WTC11 (cell line): ENCODE measurements at regions not wholly inside any gene's neighbourhood (a gene's known extent, or its start where the extent isn't known, plus 50 kb on each side); places are given as distances from the start of the nearest gene placed in this dataset.

Experiments
- ATAC-seq: fragments of 200-7000 bp; cut with Tn5 transposase; 2 replicates; pipeline ENCODE4 v1.10.0; 2021; ENCODE audit warnings: mild to moderate bottlenecking, moderate library complexity
- CTCF ChIA-PET: fragments of 300-600 bp; sonication (Branson Sonifier 250); formaldehyde crosslinking; loops from one replicate; lab custom pipeline; 2021; ENCODE audit warnings: antibody characterized with exemption; lab: Charles Lee
- POLR2A ChIA-PET: fragments of 350-600 bp; sonication (Branson Sonifier 250); formaldehyde crosslinking; loops from one replicate; lab custom pipeline; 2021; ENCODE audit warnings: antibody characterized with exemption; lab: Charles Lee
- DNase-seq: peaks from one replicate; pipeline ENCODE4 v3.0.0; 2021; ENCODE audit warnings: low spot score
- H3K27ac Mint-ChIP-seq: 2 replicates; pipeline ENCODE4 v1.8.0; 2021; ENCODE audit warnings: mixed read lengths
- H3K27me3 Mint-ChIP-seq: 2 replicates; pipeline ENCODE4 v1.8.0; 2021; ENCODE audit warnings: low read depth, mild to moderate bottlenecking, moderate library complexity, mixed read lengths
- H3K36me3 Mint-ChIP-seq: 2 replicates; pipeline ENCODE4 v1.8.0; 2021; ENCODE audit warnings: mixed read lengths
- H3K4me1 Mint-ChIP-seq: 2 replicates; pipeline ENCODE4 v1.8.0; 2022; ENCODE audit warnings: mixed read lengths
- H3K4me3 Mint-ChIP-seq: 2 replicates; pipeline ENCODE4 v1.8.0; 2021; ENCODE audit warnings: mild to moderate bottlenecking, moderate library complexity, mixed read lengths
- H3K9me3 Mint-ChIP-seq: 2 replicates; pipeline ENCODE4 v1.8.0; 2021; ENCODE audit warnings: mixed read lengths
- ATF1 ChIP-seq: sonication (generic); formaldehyde crosslinking; IDR thresholded peaks from 2 replicates; pipeline ENCODE4 v1.8.1; 2023; ENCODE audit warnings: mild to moderate bottlenecking, moderate library complexity, missing genetic modification reagents
- ELF4 ChIP-seq: sonication (generic); formaldehyde crosslinking; IDR thresholded peaks from 2 replicates; pipeline ENCODE4 v1.8.1; 2022; ENCODE audit warnings: low read depth, mild to moderate bottlenecking, moderate library complexity, missing genetic modification reagents
- EMX1 ChIP-seq: fragments of 250-450 bp; sonication (Bioruptor Pico); IDR thresholded peaks from 2 replicates; pipeline ENCODE4 v1.8.0; 2021; ENCODE audit warnings: mild to moderate bottlenecking
- FOXJ3 ChIP-seq: sonication (generic); formaldehyde crosslinking; IDR thresholded peaks from 2 replicates; pipeline ENCODE4 v1.9.0; 2021; ENCODE audit warnings: missing genetic modification reagents, mild to moderate bottlenecking, borderline replicate concordance
- FOXK1 ChIP-seq: sonication (generic); formaldehyde crosslinking; IDR thresholded peaks from 2 replicates; pipeline ENCODE4 v1.8.0; 2022; ENCODE audit warnings: mild to moderate bottlenecking, moderate library complexity, missing genetic modification reagents
- GRHL2 ChIP-seq: fragments of 250-450 bp; sonication (Bioruptor Pico); IDR thresholded peaks from 2 replicates; pipeline ENCODE4 v1.8.0; 2022; ENCODE audit warnings: mild to moderate bottlenecking, moderate library complexity; ENCODE audit not compliant: insufficient replicate concordance, severe bottlenecking
- GTF2I ChIP-seq: fragments of 250-450 bp; sonication (Bioruptor Pico); conservative IDR thresholded peaks from 2 replicates; pipeline ENCODE4 v1.4.0; 2021; ENCODE audit warnings: mild to moderate bottlenecking
- NR3C1 ChIP-seq: sonication (generic); formaldehyde crosslinking; conservative IDR thresholded peaks from 2 replicates; pipeline ENCODE4 v1.8.1; 2023; ENCODE audit warnings: low read depth, mild to moderate bottlenecking, missing genetic modification reagents
- OVOL2 ChIP-seq: fragments of 250-450 bp; sonication (Bioruptor Pico); IDR thresholded peaks from 2 replicates; pipeline ENCODE4 v1.9.0; 2021; ENCODE audit warnings: mild to moderate bottlenecking, borderline replicate concordance
- SP1 ChIP-seq: sonication (generic); formaldehyde crosslinking; conservative IDR thresholded peaks from 2 replicates; pipeline ENCODE4 v1.8.1; 2022; ENCODE audit warnings: missing genetic modification reagents
- TP53 ChIP-seq: sonication (generic); formaldehyde crosslinking; IDR thresholded peaks from 2 replicates; pipeline ENCODE4 v1.8.1; 2023; ENCODE audit warnings: mild to moderate bottlenecking, missing genetic modification reagents
- ZNF232 ChIP-seq: sonication (generic); formaldehyde crosslinking; IDR thresholded peaks from 2 replicates; pipeline ENCODE4 v1.8.0; 2022; ENCODE audit warnings: mild to moderate bottlenecking, missing genetic modification reagents
- TF ChIP-seq, protein P1 (sequence below): sonication (generic); formaldehyde crosslinking; IDR thresholded peaks from 2 replicates; pipeline ENCODE4 v1.8.0; 2022; ENCODE audit warnings: mild to moderate bottlenecking, missing genetic modification reagents
- TF ChIP-seq, protein P2 (sequence below): fragments of 250-450 bp; sonication (Bioruptor Pico); IDR thresholded peaks from 2 replicates; pipeline ENCODE4 v1.9.0; 2021; ENCODE audit warnings: mild to moderate bottlenecking
- TF ChIP-seq, protein P3 (sequence below): sonication (generic); formaldehyde crosslinking; IDR thresholded peaks from 2 replicates; pipeline ENCODE4 v1.8.1; 2023; ENCODE audit warnings: mild to moderate bottlenecking, missing genetic modification reagents, borderline replicate concordance
- TF ChIP-seq, protein P4 (sequence below): sonication (generic); formaldehyde crosslinking; conservative IDR thresholded peaks from 2 replicates; pipeline ENCODE4 v1.8.1; 2023; ENCODE audit warnings: mild to moderate bottlenecking, low read depth, missing genetic modification reagents, moderate library complexity
- TF ChIP-seq, protein P5 (sequence below): sonication (generic); formaldehyde crosslinking; IDR thresholded peaks from 2 replicates; pipeline ENCODE4 v1.8.0; 2022; ENCODE audit warnings: mild to moderate bottlenecking, missing genetic modification reagents
- TF ChIP-seq, protein P6 (sequence below): sonication (generic); formaldehyde crosslinking; IDR thresholded peaks from 2 replicates; pipeline ENCODE4 v1.8.1; 2022; ENCODE audit warnings: low read depth, mild to moderate bottlenecking, moderate library complexity, missing genetic modification reagents, borderline replicate concordance

DNA sequence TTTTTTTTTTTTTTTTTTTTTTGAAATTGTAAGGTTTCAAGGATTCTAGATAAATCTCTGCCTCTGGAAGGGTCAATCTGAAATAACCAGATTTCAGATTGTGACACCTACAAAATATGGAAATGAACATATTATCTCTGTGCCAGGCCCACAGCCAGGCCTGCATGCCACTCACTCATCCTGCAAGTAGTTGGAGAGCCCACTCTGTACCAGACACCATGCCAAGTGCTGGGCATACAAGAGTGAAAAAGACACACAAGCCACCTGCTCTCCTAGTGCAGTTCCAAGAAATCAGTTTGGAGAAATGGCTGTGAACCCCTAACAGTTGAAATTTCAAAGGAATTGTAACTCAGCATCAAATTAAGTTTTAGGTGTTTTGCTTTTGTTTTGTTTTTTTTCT, 145.9 kb upstream of the NOCT start (continued):
- TF ChIP-seq, protein P1, sequence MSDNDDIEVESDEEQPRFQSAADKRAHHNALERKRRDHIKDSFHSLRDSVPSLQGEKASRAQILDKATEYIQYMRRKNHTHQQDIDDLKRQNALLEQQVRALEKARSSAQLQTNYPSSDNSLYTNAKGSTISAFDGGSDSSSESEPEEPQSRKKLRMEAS = no peak
- TF ChIP-seq FOXK1 (no peak), NR3C1 (no peak)
- TF ChIP-seq, protein P2, sequence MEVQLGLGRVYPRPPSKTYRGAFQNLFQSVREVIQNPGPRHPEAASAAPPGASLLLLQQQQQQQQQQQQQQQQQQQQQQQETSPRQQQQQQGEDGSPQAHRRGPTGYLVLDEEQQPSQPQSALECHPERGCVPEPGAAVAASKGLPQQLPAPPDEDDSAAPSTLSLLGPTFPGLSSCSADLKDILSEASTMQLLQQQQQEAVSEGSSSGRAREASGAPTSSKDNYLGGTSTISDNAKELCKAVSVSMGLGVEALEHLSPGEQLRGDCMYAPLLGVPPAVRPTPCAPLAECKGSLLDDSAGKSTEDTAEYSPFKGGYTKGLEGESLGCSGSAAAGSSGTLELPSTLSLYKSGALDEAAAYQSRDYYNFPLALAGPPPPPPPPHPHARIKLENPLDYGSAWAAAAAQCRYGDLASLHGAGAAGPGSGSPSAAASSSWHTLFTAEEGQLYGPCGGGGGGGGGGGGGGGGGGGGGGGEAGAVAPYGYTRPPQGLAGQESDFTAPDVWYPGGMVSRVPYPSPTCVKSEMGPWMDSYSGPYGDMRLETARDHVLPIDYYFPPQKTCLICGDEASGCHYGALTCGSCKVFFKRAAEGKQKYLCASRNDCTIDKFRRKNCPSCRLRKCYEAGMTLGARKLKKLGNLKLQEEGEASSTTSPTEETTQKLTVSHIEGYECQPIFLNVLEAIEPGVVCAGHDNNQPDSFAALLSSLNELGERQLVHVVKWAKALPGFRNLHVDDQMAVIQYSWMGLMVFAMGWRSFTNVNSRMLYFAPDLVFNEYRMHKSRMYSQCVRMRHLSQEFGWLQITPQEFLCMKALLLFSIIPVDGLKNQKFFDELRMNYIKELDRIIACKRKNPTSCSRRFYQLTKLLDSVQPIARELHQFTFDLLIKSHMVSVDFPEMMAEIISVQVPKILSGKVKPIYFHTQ (CRISPR knock-in tag) = no peak
- TF ChIP-seq, protein P3, sequence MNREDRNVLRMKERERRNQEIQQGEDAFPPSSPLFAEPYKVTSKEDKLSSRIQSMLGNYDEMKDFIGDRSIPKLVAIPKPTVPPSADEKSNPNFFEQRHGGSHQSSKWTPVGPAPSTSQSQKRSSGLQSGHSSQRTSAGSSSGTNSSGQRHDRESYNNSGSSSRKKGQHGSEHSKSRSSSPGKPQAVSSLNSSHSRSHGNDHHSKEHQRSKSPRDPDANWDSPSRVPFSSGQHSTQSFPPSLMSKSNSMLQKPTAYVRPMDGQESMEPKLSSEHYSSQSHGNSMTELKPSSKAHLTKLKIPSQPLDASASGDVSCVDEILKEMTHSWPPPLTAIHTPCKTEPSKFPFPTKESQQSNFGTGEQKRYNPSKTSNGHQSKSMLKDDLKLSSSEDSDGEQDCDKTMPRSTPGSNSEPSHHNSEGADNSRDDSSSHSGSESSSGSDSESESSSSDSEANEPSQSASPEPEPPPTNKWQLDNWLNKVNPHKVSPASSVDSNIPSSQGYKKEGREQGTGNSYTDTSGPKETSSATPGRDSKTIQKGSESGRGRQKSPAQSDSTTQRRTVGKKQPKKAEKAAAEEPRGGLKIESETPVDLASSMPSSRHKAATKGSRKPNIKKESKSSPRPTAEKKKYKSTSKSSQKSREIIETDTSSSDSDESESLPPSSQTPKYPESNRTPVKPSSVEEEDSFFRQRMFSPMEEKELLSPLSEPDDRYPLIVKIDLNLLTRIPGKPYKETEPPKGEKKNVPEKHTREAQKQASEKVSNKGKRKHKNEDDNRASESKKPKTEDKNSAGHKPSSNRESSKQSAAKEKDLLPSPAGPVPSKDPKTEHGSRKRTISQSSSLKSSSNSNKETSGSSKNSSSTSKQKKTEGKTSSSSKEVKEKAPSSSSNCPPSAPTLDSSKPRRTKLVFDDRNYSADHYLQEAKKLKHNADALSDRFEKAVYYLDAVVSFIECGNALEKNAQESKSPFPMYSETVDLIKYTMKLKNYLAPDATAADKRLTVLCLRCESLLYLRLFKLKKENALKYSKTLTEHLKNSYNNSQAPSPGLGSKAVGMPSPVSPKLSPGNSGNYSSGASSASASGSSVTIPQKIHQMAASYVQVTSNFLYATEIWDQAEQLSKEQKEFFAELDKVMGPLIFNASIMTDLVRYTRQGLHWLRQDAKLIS = no peak
- TF ChIP-seq, all 79 proteins: peak for 0

DNA sequence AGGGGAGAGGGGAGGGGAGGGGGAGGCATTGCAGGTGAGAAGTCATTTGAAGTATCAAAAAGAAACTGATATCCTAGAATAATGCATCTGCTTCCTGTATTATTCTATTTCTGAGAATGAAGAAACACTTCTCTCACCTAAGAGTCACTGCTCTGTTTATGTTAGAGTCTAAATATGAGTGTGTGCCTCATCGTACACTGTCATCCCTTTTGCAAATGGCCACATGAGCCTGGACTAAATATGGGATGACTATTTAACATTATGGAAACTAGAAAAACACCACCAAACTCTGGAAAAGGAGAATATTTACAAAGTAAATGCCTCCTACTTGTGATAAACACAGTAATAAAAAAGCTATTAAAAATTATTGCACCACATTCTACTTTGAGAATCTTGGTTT, 146.4 kb upstream of the NOCT start:
- H3K27ac Mint-ChIP-seq = no peak overlapping the region
- no peaks in the 10 kb centered on the region for H3K9me3 Mint-ChIP-seq
- TF ChIP-seq GTF2I (CRISPR knock-in tag) (no peak), ELF4 (no peak), SP1 (CRISPR knock-in tag) (no peak), OVOL2 (no peak), ZNF232 (CRISPR knock-in tag) (no peak), EMX1 (CRISPR knock-in tag) (no peak), FOXK1 (no peak)
- TF ChIP-seq, protein P4, sequence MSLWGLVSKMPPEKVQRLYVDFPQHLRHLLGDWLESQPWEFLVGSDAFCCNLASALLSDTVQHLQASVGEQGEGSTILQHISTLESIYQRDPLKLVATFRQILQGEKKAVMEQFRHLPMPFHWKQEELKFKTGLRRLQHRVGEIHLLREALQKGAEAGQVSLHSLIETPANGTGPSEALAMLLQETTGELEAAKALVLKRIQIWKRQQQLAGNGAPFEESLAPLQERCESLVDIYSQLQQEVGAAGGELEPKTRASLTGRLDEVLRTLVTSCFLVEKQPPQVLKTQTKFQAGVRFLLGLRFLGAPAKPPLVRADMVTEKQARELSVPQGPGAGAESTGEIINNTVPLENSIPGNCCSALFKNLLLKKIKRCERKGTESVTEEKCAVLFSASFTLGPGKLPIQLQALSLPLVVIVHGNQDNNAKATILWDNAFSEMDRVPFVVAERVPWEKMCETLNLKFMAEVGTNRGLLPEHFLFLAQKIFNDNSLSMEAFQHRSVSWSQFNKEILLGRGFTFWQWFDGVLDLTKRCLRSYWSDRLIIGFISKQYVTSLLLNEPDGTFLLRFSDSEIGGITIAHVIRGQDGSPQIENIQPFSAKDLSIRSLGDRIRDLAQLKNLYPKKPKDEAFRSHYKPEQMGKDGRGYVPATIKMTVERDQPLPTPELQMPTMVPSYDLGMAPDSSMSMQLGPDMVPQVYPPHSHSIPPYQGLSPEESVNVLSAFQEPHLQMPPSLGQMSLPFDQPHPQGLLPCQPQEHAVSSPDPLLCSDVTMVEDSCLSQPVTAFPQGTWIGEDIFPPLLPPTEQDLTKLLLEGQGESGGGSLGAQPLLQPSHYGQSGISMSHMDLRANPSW (CRISPR knock-in tag) = no peak
- TF ChIP-seq, protein P5, sequence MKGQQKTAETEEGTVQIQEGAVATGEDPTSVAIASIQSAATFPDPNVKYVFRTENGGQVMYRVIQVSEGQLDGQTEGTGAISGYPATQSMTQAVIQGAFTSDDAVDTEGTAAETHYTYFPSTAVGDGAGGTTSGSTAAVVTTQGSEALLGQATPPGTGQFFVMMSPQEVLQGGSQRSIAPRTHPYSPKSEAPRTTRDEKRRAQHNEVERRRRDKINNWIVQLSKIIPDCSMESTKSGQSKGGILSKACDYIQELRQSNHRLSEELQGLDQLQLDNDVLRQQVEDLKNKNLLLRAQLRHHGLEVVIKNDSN (CRISPR knock-in tag) = no peak
- H3K36me3 Mint-ChIP-seq = no peaks in the 10 kb centered on the region
- ChIA-PET CTCF (interaction anchor here (0.7 kb wide), 1 partner anchor 184 kb away, joined by 3 read pairs; no protein-coding TSS in a partner anchor), POLR2A (no interaction called here)
- H3K4me3 Mint-ChIP-seq = no peak overlapping the region
- no peak for ATAC-seq
- no peaks in the 10 kb centered on the region for H3K27me3 Mint-ChIP-seq
- H3K4me1 Mint-ChIP-seq = peaks cover 30% of the 10 kb centered on the region
- DNase-seq = no peak

DNA sequence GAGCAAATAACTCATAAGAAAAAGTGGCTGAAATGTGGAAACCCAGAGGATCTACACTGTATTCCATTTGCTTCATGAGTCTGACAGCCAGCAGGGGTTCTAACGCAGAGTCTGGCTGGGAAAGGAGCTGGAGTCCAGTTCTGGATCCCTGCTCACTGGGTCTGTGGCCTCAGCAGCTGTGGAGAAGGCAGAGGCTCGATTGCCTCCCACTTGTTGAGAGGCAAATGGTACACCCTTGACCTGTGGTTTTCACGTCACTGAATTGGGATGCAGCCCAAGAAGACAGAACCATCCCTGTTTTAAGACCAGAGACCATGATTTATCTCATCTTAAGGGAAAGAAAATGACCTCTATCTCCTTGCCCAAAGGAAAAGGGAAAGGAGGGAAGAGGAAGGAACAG, 147.0 kb upstream of the NOCT start:
- DNase-seq (no peak), ATAC-seq (no peak)
- ChIA-PET POLR2A (no interaction called here), CTCF (no interaction called here)
- no peak for TF ChIP-seq ATF1 (CRISPR knock-in tag)
- TF ChIP-seq, protein P3 = no peak
- TF ChIP-seq TP53 (CRISPR knock-in tag) = no peak
- no peak for TF ChIP-seq GRHL2 (CRISPR knock-in tag)
- TF ChIP-seq, protein P6, sequence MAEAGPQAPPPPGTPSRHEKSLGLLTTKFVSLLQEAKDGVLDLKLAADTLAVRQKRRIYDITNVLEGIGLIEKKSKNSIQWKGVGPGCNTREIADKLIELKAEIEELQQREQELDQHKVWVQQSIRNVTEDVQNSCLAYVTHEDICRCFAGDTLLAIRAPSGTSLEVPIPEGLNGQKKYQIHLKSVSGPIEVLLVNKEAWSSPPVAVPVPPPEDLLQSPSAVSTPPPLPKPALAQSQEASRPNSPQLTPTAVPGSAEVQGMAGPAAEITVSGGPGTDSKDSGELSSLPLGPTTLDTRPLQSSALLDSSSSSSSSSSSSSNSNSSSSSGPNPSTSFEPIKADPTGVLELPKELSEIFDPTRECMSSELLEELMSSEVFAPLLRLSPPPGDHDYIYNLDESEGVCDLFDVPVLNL (CRISPR knock-in tag) = no peak
- TF ChIP-seq FOXJ3 (CRISPR knock-in tag) = no peak
- H3K4me3 Mint-ChIP-seq = no peak overlapping the region
- H3K4me1 Mint-ChIP-seq = peaks cover 30% of the 10 kb centered on the region
- H3K27ac Mint-ChIP-seq = no peak overlapping the region
- H3K27me3 Mint-ChIP-seq = no peaks in the 10 kb centered on the region
- H3K9me3 Mint-ChIP-seq = no peaks in the 10 kb centered on the region
- no peaks in the 10 kb centered on the region for H3K36me3 Mint-ChIP-seq
